ENCODE measurements at regions not wholly inside any gene's neighbourhood (a gene's known extent, or its start where the extent isn't known, plus 50 kb on each side); places are given as distances from the start of the nearest gene placed in this dataset.

- H3K4me3 ChIP-seq (replicated peaks in 1 of 3; ENCODE audit: insufficient read depth in 1 of 3, low read depth in 1 of 3, low read length in 3 of 3) = no peak overlapping the region
- POLR2A ChIA-PET = no interaction called here
Observed at GRCh38 chr3:24713516-24713915, 218.9 kb upstream of the THRB start.

More at GRCh38 chr3:24713516-24713915, 218.9 kb upstream of the THRB start:
- H3K9me1 ChIP-seq (replicated peaks; ENCODE audit: control insufficient read depth, extremely low read depth, insufficient read depth, low read length) = no peaks in the 10 kb centered on the region
- H4K20me1 ChIP-seq (replicated peaks; ENCODE audit: control insufficient read depth, extremely low read depth, insufficient read depth, low read length) = no peaks in the 10 kb centered on the region
- no peak for FAIRE-seq
- H3K27ac ChIP-seq (ENCODE audit: insufficient read depth, low read depth, low read length) = no peak overlapping the region
- BruUV-seq (replicated peaks) = no TSS peak
- no peaks in the 10 kb centered on the region for H3K9me3 ChIP-seq (replicated peaks; ENCODE audit: control insufficient read depth, insufficient read depth, low read length)
- no peak for TF ChIP-seq POLR2A (IDR thresholded peaks at IDR 0.05; ENCODE audit: low read depth, low read length)
- no peak for TF ChIP-seq MYC (IDR thresholded peaks at IDR 0.05; ENCODE audit: low read depth, low read length)
- no peak for TF ChIP-seq GATA2 (IDR thresholded peaks at IDR 0.05; ENCODE audit: insufficient read depth, insufficient read length, low read depth, low read length)
- no peak for TF ChIP-seq MAX (IDR thresholded peaks at IDR 0.05; ENCODE audit: insufficient read depth, insufficient read length)
- no peak for TF ChIP-seq JUN (IDR thresholded peaks at IDR 0.05; ENCODE audit: borderline replicate concordance, insufficient read depth, insufficient read length, low read depth)
- no peak for TF ChIP-seq FOS (IDR thresholded peaks at IDR 0.05; ENCODE audit: borderline replicate concordance, insufficient read depth, low read length)
- no peak for TF ChIP-seq EZH2 (IDR thresholded peaks at IDR 0.05; ENCODE audit: borderline replicate concordance, low read depth, low read length, severe bottlenecking)
- TF ChIP-seq POLR2AphosphoS5 (IDR thresholded peaks at IDR 0.05; ENCODE audit: insufficient read depth, low read depth, low read length) = no peak
- TF ChIP-seq, protein P1, sequence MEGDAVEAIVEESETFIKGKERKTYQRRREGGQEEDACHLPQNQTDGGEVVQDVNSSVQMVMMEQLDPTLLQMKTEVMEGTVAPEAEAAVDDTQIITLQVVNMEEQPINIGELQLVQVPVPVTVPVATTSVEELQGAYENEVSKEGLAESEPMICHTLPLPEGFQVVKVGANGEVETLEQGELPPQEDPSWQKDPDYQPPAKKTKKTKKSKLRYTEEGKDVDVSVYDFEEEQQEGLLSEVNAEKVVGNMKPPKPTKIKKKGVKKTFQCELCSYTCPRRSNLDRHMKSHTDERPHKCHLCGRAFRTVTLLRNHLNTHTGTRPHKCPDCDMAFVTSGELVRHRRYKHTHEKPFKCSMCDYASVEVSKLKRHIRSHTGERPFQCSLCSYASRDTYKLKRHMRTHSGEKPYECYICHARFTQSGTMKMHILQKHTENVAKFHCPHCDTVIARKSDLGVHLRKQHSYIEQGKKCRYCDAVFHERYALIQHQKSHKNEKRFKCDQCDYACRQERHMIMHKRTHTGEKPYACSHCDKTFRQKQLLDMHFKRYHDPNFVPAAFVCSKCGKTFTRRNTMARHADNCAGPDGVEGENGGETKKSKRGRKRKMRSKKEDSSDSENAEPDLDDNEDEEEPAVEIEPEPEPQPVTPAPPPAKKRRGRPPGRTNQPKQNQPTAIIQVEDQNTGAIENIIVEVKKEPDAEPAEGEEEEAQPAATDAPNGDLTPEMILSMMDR (IDR thresholded peaks at IDR 0.05; ENCODE audit: extremely low read depth in 1 of 2, insufficient read depth in 1 of 2, low read depth in 1 of 2, low read length in 2 of 2) = no peak
- H3K4me1 ChIP-seq (ENCODE audit: control insufficient read depth, extremely low read depth, insufficient read depth, low read length) = no peaks in the 10 kb centered on the region
- no peak overlapping the region for H2AFZ ChIP-seq (ENCODE audit: low read depth, low read length)
- no peak overlapping the region for H3K4me2 ChIP-seq (ENCODE audit: insufficient read depth, low read length)
- CTCF ChIA-PET = no interaction called here
- no peak overlapping the region for H3K9ac ChIP-seq (replicated peaks; ENCODE audit: extremely low read depth, insufficient read depth, low read length)
- dilution Hi-C loops (cut with MboI; ENCODE audit: extremely low pct_ligation_motif_present, low sequenced_read_pairs) (no loop called here), intact Hi-C loops (cut with micrococcal nuclease) (no loop called here)
- H3K79me2 ChIP-seq (ENCODE audit: control insufficient read depth, insufficient read depth, low read length) = no peaks in the 10 kb centered on the region
- no peaks in the 10 kb centered on the region for H3K27me3 ChIP-seq (ENCODE audit: control insufficient read depth in 2 of 2, insufficient read depth in 2 of 2, low read length in 2 of 2)
- H3K36me3 ChIP-seq (ENCODE audit: control insufficient read depth in 2 of 2, extremely low read depth in 1 of 2, insufficient read depth in 2 of 2, low read length in 2 of 2) = no peaks in the 10 kb centered on the region
- no peak for DNase-seq (ENCODE audit: low read depth, low spot score)

Data from endothelial cell of umbilical vein (primary cell).